Endothelial cell of umbilical vein (primary cell): ENCODE measurements at regions not wholly inside any gene's neighbourhood (a gene's known extent, or its start where the extent isn't known, plus 50 kb on each side); places are given as distances from the start of the nearest gene placed in this dataset.

ENCODE experiments used
- BruUV-seq: library from RNA; stranded (reverse); fragments of 400-500 nt; replicated peaks from 2 replicates; lab custom pipeline; 2021; lab: Mats Ljungman, UMichigan
- CTCF ChIA-PET: fragments of 300-600, 350-600 bp; sonication (Branson Sonifier 250); formaldehyde crosslinking; loops from one replicate; lab custom pipeline; 2021; ENCODE audit warnings: antibody characterized with exemption, inconsistent platforms; lab: Charles Lee
- POLR2A ChIA-PET: fragments of 300-600, 350-600 bp; sonication (Branson Sonifier 250); formaldehyde crosslinking; loops from one replicate; lab custom pipeline; 2021; ENCODE audit warnings: antibody characterized with exemption, inconsistent platforms; lab: Charles Lee
- DNase-seq: peaks from one replicate; pipeline ENCODE4 v3.0.0-alpha.2; 2011; ENCODE audit warnings: low read depth, low spot score
- FAIRE-seq: peaks from 2 replicates; lab custom pipeline; 2011; peaks lifted over from hg19 to GRCh38; lab: Jason Lieb, UNC
- H2AFZ ChIP-seq: 2 replicates; pipeline ENCODE4 v1.6.0; 2012; ENCODE audit warnings: low read depth, low read length, control low read depth, inconsistent platforms
- H3K27ac ChIP-seq: 2 replicates; pipeline ENCODE4 v1.5.1; 2011; ENCODE audit warnings: low read depth, mild to moderate bottlenecking, control low read depth, low read length, moderate library complexity; ENCODE audit not compliant: insufficient read depth
- H3K27me3 ChIP-seq, 2 experiments: 2 replicates each; pipeline versions ENCODE4 v1.6.0 to v1.6.1; 2011; ENCODE audit warnings: low read length in 2 of 2, mixed read lengths in 1 of 2; ENCODE audit not compliant: control insufficient read depth in 2 of 2, insufficient read depth in 2 of 2
- H3K36me3 ChIP-seq, 2 experiments: 2 replicates in 1 of 2; 3 replicates in 1 of 2; pipeline ENCODE4 v1.5.1; 2011; ENCODE audit warnings: low read length in 2 of 2, mild to moderate bottlenecking in 1 of 2, moderate library complexity in 1 of 2; ENCODE audit not compliant: control insufficient read depth in 2 of 2, insufficient read depth in 2 of 2; ENCODE audit errors: extremely low read depth in 1 of 2
- H3K4me1 ChIP-seq: 3 replicates; pipeline ENCODE4 v1.5.1; 2011; ENCODE audit warnings: mild to moderate bottlenecking, low read length; ENCODE audit not compliant: control insufficient read depth, insufficient read depth; ENCODE audit errors: extremely low read depth
- H3K4me2 ChIP-seq: 2 replicates; pipeline ENCODE4 v1.6.1; 2011; ENCODE audit warnings: low read length, control low read depth, mixed read lengths; ENCODE audit not compliant: insufficient read depth
- H3K4me3 ChIP-seq, 3 experiments: fragments of 200-600 bp in 1 of 3; sonication (generic), shearing (Covaris generic) in 1 of 3; replicated peaks in 1 of 3; 2 replicates each; pipeline ENCODE4 v1.5.1; 2011 to 2016; ENCODE audit warnings: control low read depth in 3 of 3, low read length in 3 of 3, mild to moderate bottlenecking in 2 of 3, inconsistent platforms in 1 of 3, low read depth in 1 of 3, moderate library complexity in 1 of 3; ENCODE audit not compliant: insufficient read depth in 1 of 3
- H3K79me2 ChIP-seq: 2 replicates; pipeline ENCODE4 v1.6.0; 2012; ENCODE audit warnings: low read length, inconsistent platforms; ENCODE audit not compliant: control insufficient read depth, insufficient read depth
- H3K9ac ChIP-seq: replicated peaks from 2 replicates; pipeline ENCODE3; 2011; ENCODE audit warnings: low read length, control low read depth; ENCODE audit not compliant: insufficient read depth; ENCODE audit errors: extremely low read depth
- H3K9me1 ChIP-seq: replicated peaks from 3 replicates; pipeline ENCODE4 v1.6.0; 2011; ENCODE audit warnings: mild to moderate bottlenecking, low read length; ENCODE audit not compliant: control insufficient read depth, insufficient read depth; ENCODE audit errors: extremely low read depth
- H3K9me3 ChIP-seq: replicated peaks from 2 replicates; pipeline ENCODE4 v1.5.1; 2012; ENCODE audit warnings: low read length, inconsistent platforms; ENCODE audit not compliant: control insufficient read depth, insufficient read depth
- H4K20me1 ChIP-seq: replicated peaks from 2 replicates; pipeline ENCODE3; 2011; ENCODE audit warnings: mild to moderate bottlenecking, low read length; ENCODE audit not compliant: control insufficient read depth, insufficient read depth; ENCODE audit errors: extremely low read depth
- EZH2 ChIP-seq: IDR thresholded peaks from 2 replicates; pipeline ENCODE4 v1.6.1; 2012; ENCODE audit warnings: borderline replicate concordance, low read depth, mild to moderate bottlenecking, moderate library complexity, low read length, inconsistent platforms; ENCODE audit not compliant: severe bottlenecking
- FOS ChIP-seq: IDR thresholded peaks from 2 replicates; pipeline ENCODE4 v1.6.1; 2011; ENCODE audit warnings: mild to moderate bottlenecking, low read length, moderate library complexity, borderline replicate concordance; ENCODE audit not compliant: insufficient read depth
- GATA2 ChIP-seq: IDR thresholded peaks from 2 replicates; pipeline ENCODE4 v1.7.0; 2011; ENCODE audit warnings: low read depth, mild to moderate bottlenecking, moderate library complexity, mixed read lengths, low read length; ENCODE audit not compliant: insufficient read length, insufficient read depth
- JUN ChIP-seq: IDR thresholded peaks from 2 replicates; pipeline ENCODE4 v1.6.1; 2011; ENCODE audit warnings: borderline replicate concordance, low read depth; ENCODE audit not compliant: insufficient read length, insufficient read depth
- MYC ChIP-seq: IDR thresholded peaks from one replicate; pipeline ENCODE4 v1.6.1; 2011; ENCODE audit warnings: mild to moderate bottlenecking, low read depth, low read length
- POLR2A ChIP-seq: IDR thresholded peaks from 2 replicates; pipeline ENCODE4 v1.6.1; 2012; ENCODE audit warnings: low read depth, mild to moderate bottlenecking, control low read depth, low read length
- POLR2AphosphoS5 ChIP-seq: IDR thresholded peaks from 2 replicates; pipeline ENCODE4 v1.6.1; 2012; ENCODE audit warnings: low read depth, mild to moderate bottlenecking, control low read depth, low read length, moderate library complexity; ENCODE audit not compliant: insufficient read depth
- dilution Hi-C: fragments of 300-500 bp; cut with MboI; formaldehyde crosslinking; loops from one replicate; pipeline ENCODE4 v1.15.0; 2019; ENCODE audit warnings: low sequenced_read_pairs; ENCODE audit not compliant: extremely low pct_ligation_motif_present
- intact Hi-C: fragments of 100-400 bp; cut with micrococcal nuclease; formaldehyde crosslinking; loops from one replicate; pipeline ENCODE4 v1.10.0; 2022
- TF ChIP-seq, protein P1 (sequence below): IDR thresholded peaks from 2 replicates; pipeline ENCODE4 v1.6.1; 2011; ENCODE audit not compliant: insufficient read depth, insufficient read length
- TF ChIP-seq, protein P2 (sequence below), 2 donors: IDR thresholded peaks; 1 replicate in 1 of 2; 2 replicates in 1 of 2; pipeline ENCODE4 v1.5.1; 2011; ENCODE audit warnings: low read length in 2 of 2, mild to moderate bottlenecking in 2 of 2, moderate library complexity in 2 of 2, control low read depth in 1 of 2, inconsistent platforms in 1 of 2, low read depth in 1 of 2; ENCODE audit not compliant: insufficient read depth in 1 of 2; ENCODE audit errors: extremely low read depth in 1 of 2

DNA sequence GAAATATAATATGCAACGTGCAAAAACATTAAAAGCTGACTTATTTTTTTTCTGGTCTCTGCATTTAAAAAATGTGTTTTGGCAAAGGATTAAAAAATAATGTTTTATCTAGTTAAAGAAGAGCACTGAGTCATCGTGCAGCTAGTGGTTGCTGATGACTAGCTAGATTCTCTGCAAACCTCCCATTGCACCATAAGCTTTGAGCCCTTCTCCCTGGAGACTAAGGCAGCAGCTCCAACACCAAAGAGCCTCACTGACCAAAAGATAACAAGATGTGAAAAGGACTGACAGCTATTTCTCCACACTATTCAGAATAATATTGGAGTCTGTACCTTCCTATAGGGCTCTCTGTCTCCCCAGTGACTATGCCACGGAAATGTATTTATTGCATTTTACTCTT is 424.3 kb downstream of the SLITRK2 start:
- Histone ChIP-seq H3K9ac (no peak overlapping the region), H3K27ac (no peak overlapping the region), H2AFZ (no peak overlapping the region), H4K20me1 (no peaks in the 10 kb centered on the region), H3K79me2 (no peaks in the 10 kb centered on the region), H3K36me3 (no peaks in the 10 kb centered on the region), H3K9me1 (no peaks in the 10 kb centered on the region), H3K27me3 (no peaks in the 10 kb centered on the region), H3K4me3 (no peak overlapping the region), H3K9me3 (no peaks in the 10 kb centered on the region), H3K4me2 (no peak overlapping the region), H3K4me1 (no peaks in the 10 kb centered on the region)
- dilution Hi-C loops (no loop called here), intact Hi-C loops (no loop called here)
- no TSS peak for BruUV-seq
- FAIRE-seq = no peak
- ChIA-PET POLR2A (no interaction called here), CTCF (no interaction called here)
- no peak for TF ChIP-seq POLR2A
- no peak for TF ChIP-seq FOS
- no peak for TF ChIP-seq EZH2
- no peak for TF ChIP-seq MYC
- TF ChIP-seq GATA2 = no peak
- no peak for TF ChIP-seq JUN
- TF ChIP-seq POLR2AphosphoS5 = no peak
- TF ChIP-seq, protein P1, sequence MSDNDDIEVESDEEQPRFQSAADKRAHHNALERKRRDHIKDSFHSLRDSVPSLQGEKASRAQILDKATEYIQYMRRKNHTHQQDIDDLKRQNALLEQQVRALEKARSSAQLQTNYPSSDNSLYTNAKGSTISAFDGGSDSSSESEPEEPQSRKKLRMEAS = no peak
- TF ChIP-seq, protein P2, sequence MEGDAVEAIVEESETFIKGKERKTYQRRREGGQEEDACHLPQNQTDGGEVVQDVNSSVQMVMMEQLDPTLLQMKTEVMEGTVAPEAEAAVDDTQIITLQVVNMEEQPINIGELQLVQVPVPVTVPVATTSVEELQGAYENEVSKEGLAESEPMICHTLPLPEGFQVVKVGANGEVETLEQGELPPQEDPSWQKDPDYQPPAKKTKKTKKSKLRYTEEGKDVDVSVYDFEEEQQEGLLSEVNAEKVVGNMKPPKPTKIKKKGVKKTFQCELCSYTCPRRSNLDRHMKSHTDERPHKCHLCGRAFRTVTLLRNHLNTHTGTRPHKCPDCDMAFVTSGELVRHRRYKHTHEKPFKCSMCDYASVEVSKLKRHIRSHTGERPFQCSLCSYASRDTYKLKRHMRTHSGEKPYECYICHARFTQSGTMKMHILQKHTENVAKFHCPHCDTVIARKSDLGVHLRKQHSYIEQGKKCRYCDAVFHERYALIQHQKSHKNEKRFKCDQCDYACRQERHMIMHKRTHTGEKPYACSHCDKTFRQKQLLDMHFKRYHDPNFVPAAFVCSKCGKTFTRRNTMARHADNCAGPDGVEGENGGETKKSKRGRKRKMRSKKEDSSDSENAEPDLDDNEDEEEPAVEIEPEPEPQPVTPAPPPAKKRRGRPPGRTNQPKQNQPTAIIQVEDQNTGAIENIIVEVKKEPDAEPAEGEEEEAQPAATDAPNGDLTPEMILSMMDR (IDR thresholded peaks at IDR 0.05; ENCODE audit: extremely low read depth in 1 of 2, insufficient read depth in 1 of 2, low read depth in 1 of 2, low read length in 2 of 2) = no peak
- no peak for DNase-seq
